GM20000 (cell line): ENCODE measurements at regions not wholly inside any gene's neighbourhood (a gene's known extent, or its start where the extent isn't known, plus 50 kb on each side); places are given as distances from the start of the nearest gene placed in this dataset.

Experiments used
- DNase-seq: peaks from one replicate; pipeline ENCODE4 v3.0.0; 2012; ENCODE audit warnings: low spot score
- CTCF ChIP-seq: IDR thresholded peaks from 2 replicates; pipeline ENCODE4 v1.5.1; 2012; ENCODE audit warnings: mild to moderate bottlenecking, control low read depth; ENCODE audit errors: extremely low read depth, missing control alignments

GRCh38 chr21:38714999-38715398, 90.7 kb upstream of the ETS2 start:
- no peak for DNase-seq

GRCh38 chr21:38716088-38716487, 89.6 kb upstream of the ETS2 start:
- no peak for DNase-seq
- no peak for TF ChIP-seq CTCF

More at GRCh38 chr21:38714999-38715398, 90.7 kb upstream of the ETS2 start:
- no peak for TF ChIP-seq CTCF

GRCh38 chr21:38716942-38717341, 88.8 kb upstream of the ETS2 start:
- no peak for DNase-seq
- no peak for TF ChIP-seq CTCF

- TF ChIP-seq CTCF, result no peak
- DNase-seq, result no peak
Measured at GRCh38 chr21:38718481-38718880, 87.2 kb upstream of the ETS2 start.

GRCh38 chr21:38720074-38720473, 85.7 kb upstream of the ETS2 start:
- no peak for DNase-seq
- TF ChIP-seq CTCF, result no peak

GRCh38 chr21:38721055-38721454, 84.7 kb upstream of the ETS2 start:
- no peak for TF ChIP-seq CTCF
- no peak for DNase-seq

GRCh38 chr21:38721958-38722357, 83.8 kb upstream of the ETS2 start:
- TF ChIP-seq CTCF, result no peak
- no peak for DNase-seq
